IPS-18c (cell line): ENCODE measurements at regions not wholly inside any gene's neighbourhood (a gene's known extent, or its start where the extent isn't known, plus 50 kb on each side); places are given as distances from the start of the nearest gene placed in this dataset.

Experiments
- H3K4me3 ChIP-seq: 2 replicates; pipeline ENCODE4 v1.7.0; 2013; ENCODE audit warnings: low read depth, mild to moderate bottlenecking, low read length, moderate library complexity; ENCODE audit not compliant: insufficient read depth
- H3K9me3 ChIP-seq: one replicate; pipeline ENCODE4 v1.6.1; 2013; ENCODE audit warnings: mild to moderate bottlenecking, low read length, moderate library complexity; ENCODE audit not compliant: control insufficient read depth, insufficient read depth

GRCh38 chr2:53549497-53549896 is 218.1 kb upstream of the CHAC2 start:
- H3K9me3 ChIP-seq, result no peaks in the 10 kb centered on the region
- no peak overlapping the region for H3K4me3 ChIP-seq

DNA sequence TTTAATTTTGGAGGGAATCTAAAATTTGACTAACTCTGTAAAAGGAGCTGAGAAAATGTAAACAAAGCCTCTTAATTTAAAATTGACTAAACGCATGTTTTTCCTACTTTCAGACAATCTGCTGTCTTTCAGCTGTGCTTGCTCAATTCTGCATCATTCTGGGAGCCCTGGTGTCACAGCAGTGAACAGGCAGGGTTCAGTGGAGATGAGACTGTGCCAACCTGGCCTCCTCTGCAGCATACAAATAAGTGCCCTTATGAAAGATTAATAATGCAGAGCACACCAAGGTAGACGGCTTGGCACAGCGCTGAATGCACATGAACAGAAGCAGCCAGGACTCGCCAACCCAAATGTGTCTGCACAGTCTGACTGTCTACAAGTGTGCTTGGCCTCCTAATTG is 222.0 kb upstream of the CHAC2 start:
- H3K4me3 ChIP-seq, result no peak overlapping the region
- H3K9me3 ChIP-seq, result no peaks in the 10 kb centered on the region

DNA sequence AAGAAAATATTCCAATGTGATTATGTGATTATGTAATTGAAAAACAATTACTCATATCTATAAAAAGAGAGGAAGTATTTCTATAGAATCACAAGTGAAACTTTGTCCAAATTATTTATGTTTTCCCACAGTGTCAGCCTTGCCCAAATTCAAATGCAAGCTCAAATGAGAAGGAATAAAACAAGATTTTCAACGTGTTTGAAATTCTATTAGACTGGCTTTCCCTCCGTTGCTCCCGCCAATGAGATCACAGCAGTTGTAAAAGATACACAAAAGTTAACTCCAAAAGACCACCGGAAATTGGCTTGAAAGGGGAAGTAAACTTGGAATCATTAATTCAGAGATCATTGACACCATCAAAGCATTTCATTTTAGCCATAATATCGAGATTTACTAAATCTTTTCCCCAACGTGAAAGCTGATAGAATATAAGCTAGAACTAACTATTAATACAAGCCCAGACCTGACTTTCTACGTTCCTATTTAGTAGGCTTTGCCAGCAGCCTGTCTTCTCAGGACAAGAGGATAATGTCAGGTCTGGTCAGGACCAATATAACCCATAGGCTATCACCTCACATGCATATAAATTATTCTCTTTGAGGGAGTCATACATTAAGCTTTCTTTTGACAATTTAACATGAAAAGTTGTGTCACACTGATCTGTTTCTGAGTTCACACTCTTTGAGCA is 222.6 kb upstream of the CHAC2 start:
- H3K4me3 ChIP-seq, result no peak overlapping the region
- H3K9me3 ChIP-seq, result no peaks in the 10 kb centered on the region

DNA sequence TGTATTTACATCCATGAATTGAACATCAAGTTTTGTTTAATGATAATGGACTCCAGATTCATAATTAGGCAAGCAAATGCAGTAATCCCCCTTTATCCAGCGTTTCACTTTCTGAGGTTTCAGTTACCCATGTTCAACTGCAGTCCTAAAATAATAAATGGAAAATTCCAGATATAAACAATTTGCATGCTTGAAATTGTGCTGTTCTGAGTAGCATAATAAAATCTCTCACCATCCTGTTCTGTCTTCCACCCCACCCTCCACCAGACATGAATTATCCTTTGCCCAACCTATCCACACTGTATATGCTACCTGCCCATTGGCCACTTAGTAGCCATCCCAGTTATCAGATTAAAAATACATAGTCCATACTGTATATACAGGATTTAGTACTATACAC is 224.5 kb upstream of the CHAC2 start:
- no peaks in the 10 kb centered on the region for H3K9me3 ChIP-seq
- no peak overlapping the region for H3K4me3 ChIP-seq

DNA sequence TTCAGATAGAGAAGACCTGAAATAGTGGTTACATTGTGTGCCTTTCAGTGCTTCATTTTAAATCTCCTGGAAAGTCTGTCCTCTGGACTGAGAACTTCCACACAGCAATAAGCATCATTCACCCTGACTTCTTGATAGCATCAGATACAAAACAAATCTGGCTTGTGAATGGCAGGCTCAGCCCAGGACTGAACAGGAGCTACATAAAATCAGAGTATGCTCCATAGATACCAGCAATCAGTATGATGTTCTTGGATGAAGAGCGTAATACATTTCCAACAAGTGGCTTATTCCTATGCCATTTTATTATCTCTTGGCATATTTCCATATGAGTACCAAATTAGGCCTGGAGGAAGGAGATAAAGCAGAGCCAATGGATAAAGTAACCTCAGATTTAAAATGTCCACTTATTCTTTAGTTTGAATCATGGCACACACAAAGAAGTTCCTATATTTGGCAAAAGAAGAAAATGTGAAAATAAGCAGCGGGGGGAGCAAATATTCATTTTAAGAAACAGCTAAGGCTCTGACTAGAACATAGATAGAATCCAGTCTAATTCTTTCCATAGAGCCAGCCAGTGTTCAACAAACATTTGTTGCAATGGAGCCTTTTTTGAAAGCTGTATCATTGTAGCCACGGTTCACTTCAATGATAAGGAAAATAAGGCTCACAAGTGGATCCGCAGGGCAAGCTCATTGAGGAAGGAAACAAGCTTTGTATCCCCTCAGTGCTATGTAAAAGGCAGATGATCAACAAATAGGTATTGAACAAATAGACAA is 230.8 kb upstream of the CHAC2 start:
- Histone ChIP-seq H3K9me3 (no peaks in the 10 kb centered on the region), H3K4me3 (no peak overlapping the region)

DNA sequence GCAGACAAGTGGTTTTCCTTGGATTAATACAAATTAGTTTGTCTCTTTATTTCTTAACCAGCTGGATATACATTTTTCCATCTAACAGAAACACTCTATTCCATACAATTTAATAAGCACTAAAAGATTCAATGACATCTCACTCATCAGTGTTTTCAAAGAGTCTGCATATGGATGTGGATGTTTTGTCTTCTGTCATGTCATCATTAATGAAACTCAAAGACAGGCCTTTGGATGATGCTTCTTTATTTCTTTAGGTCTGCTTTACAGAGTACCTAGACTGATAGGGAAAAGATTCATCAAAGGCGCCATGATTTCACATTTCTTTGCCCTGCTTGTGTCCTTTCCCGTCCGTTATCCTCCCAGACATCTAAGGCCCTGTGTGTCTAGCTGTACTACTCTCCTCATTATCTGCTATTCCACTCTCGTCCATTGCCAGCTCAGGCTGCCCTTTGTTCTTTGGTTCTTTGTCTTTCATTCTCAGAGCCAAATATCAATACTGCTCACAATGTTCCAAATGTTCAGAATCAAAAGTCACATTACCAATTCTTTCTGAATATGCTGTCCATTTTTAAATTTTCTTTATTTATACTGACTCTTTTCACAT is 232.3 kb upstream of the CHAC2 start:
- Histone ChIP-seq H3K4me3 (no peak overlapping the region), H3K9me3 (no peaks in the 10 kb centered on the region)

- no peaks in the 10 kb centered on the region for H3K9me3 ChIP-seq
- H3K4me3 ChIP-seq, result no peak overlapping the region
Observed at GRCh38 chr2:53530126-53530525, 237.5 kb upstream of the CHAC2 start.

DNA sequence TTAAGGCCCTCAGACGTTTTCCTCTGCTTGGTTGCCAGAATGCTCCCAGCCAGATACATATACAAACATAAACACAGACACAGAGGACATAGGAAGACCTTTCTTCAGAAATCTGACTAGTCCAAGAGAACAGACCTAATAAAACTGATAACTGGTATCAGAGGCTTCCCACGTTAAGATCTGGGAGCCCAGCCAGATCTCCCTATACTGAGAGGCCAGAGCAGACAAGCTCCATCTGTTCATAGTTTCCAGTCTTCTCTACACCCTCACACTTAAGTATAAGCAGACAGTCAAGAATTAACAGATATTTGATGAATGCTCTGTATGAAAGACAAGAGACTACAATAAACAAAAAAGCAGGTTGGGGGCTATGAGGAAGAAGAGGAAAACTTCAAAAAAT is 240.5 kb upstream of the CHAC2 start:
- Histone ChIP-seq H3K4me3 (no peak overlapping the region), H3K9me3 (no peaks in the 10 kb centered on the region)

DNA sequence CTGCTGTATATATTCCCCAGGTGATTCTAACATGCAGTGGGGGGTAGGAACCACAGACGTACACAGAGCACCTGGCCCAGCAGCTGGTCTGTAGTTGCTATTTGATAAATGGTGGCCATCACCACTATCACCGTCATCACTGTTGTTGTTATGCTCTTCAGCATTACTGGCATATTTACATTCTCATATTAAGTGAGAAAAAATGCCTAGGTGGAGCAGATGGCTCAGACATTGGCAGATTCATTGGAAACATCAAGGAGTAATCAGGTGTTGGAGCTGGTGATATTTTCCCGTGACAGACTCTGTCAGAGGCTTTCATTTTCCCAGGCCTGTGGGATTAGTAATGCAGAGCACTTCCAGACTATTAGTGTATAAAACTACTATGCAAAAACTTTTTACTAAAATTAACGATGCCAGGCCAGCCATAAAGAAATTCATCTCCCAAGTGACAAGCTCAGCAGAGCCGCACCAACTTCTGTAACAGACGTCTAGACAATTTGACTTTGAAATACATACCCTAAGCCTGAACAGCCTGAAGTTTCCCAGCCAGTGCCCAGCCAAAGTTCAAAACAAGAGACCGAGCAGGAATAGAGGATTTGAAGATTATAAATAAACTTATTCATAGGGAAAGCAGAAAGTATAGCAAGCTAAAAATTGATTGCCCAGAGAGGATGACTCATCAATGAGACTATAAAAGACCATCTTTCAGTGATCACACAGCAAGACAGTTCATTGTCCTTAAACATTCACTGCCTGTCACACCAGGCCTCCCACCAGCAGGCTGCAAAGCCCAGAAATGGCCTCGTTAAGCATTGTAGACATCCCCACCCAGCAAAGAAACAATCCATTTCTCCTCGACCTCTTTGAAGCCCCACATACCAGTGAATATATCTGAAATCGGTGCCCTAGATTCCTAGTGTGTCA is 247.4 kb upstream of the CHAC2 start:
- no peak overlapping the region for H3K4me3 ChIP-seq
- H3K9me3 ChIP-seq, result no peaks in the 10 kb centered on the region

- Histone ChIP-seq H3K4me3 (no peak overlapping the region), H3K9me3 (peaks cover 2% of the 10 kb centered on the region)
Observed at GRCh38 chr2:53517406-53517805, 250.2 kb upstream of the CHAC2 start.

GRCh38 chr2:53516650-53517049 is 251.0 kb upstream of the CHAC2 start:
- Histone ChIP-seq H3K4me3 (no peak overlapping the region), H3K9me3 (peaks cover 2% of the 10 kb centered on the region)

- H3K4me3 ChIP-seq, result no peak overlapping the region
Observed at GRCh38 chr2:53515435-53516332, 251.9 kb upstream of the CHAC2 start.

GRCh38 chr2:53513167-53513666 is 254.4 kb upstream of the CHAC2 start:
- Histone ChIP-seq H3K9me3 (peaks cover 2% of the 10 kb centered on the region), H3K4me3 (no peak overlapping the region)

More at GRCh38 chr2:53515435-53516332, 251.9 kb upstream of the CHAC2 start:
- H3K9me3 ChIP-seq, result peaks cover 2% of the 10 kb centered on the region

DNA sequence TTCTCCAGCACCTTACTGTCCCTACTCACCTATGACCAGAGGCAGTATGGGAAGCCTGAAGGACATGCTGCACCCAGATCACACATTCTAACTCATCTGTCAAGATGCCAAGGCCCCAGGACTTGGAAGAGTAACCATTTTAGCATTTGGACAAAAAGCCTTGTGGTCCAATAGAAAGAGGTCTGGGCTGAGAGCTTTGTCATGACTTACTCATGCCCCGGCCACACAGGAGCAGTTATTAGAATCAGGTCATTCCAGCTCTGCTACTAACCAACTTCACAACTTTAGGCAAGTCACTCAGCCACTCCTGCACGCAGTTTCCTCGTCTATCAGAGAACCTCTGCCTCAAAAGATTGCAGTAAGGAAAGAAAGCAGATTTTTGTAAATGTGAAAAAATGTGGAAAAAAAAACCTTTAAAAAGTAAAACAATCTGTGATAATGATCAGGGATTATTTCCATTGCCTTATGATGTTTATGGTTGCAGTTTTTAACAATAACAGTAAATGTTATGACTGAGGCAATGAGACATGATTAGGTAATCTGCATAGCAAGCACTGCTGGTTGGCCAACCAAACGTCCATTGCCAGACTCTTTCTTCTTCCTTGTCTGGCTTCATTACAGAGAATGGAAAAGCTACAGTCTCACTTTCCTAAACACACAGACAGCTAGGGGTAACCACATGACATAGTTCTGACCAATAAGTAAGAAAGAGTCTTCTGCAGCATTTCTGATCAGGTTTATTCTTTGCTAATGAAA is 255.4 kb upstream of the CHAC2 start:
- no peak overlapping the region for H3K4me3 ChIP-seq

DNA sequence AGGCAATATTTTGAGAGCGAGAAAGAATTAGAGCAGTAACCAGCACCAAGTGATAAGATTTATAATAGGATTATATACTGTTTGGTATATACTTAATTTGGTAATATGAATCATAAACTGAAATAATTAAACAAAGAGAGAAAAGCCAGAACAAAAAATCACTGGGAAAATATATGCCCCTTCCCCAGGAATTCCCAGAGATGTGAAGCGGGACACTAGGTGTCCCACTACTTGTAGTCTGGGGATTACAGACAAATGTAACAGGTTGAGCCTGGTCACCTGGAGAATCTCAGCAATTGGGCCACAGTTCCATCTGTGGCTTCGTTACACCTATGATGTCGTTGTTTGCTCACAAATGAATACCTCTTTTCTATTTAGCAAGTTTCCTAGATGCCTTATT is 256.1 kb upstream of the CHAC2 start:
- Histone ChIP-seq H3K4me3 (no peak overlapping the region), H3K9me3 (peaks cover 2% of the 10 kb centered on the region)

More for the DNA sequence above, 255.4 kb upstream of the CHAC2 start:
- peaks cover 2% of the 10 kb centered on the region for H3K9me3 ChIP-seq

DNA sequence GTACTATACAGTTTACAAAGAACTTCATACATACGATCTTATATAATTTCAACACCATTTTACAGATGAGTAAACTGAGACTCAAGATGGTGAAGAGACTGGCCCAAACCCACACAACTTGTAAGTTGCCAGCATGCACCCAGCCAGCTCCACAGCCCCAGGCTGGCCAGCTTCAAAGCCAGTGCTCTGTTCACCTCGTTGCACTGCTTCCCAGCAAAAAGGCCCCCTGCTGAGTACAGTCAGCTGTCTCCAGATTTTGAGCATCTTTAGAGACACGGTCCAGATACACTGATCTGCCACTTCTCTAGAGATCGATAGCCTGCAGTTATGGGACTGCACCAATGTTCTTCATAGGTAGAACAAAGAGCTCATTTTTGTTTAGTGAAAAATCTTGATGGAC is 257.2 kb upstream of the CHAC2 start:
- peaks cover 2% of the 10 kb centered on the region for H3K9me3 ChIP-seq
- no peak overlapping the region for H3K4me3 ChIP-seq
